GM12875 (cell line): ENCODE measurements at regions not wholly inside any gene's neighbourhood (a gene's known extent, or its start where the extent isn't known, plus 50 kb on each side); places are given as distances from the start of the nearest gene placed in this dataset.
"Not testable (repeated sequence)": the region's sequence is repeated elsewhere in the genome, so short reads cannot be mapped to it uniquely, and the experiment has no call there.

Source experiments
- H3K4me3 ChIP-seq: one replicate; pipeline ENCODE4 v1.5.1; 2011; ENCODE audit warnings: low read depth, low read length, control low read depth
- TF ChIP-seq, protein P1 (sequence below): IDR thresholded peaks from 2 replicates; pipeline ENCODE4 v1.5.1; 2011; ENCODE audit warnings: low read depth, mild to moderate bottlenecking, control low read depth, inconsistent platforms, low read length, moderate library complexity, borderline replicate concordance; ENCODE audit not compliant: insufficient read depth

DNA sequence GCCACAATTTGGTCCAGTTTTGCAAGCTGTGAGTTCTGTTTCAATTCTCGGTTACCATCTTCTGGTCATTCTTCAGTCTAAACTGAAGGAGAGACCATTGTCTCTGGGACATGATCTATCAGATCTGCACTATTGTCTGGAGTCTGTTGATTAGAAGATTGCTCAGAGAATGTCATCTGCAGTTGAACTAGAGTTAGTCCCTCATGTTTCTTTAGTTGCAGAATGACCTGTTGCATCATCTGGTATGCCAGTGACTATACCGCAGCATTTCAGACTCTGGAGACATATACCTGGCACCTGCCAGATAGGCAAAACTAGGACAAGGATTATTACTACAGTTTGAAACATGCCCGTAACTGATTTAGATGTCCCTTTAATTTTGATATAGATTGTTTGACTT is 194.8 kb downstream of the LRRC70 start:
- TF ChIP-seq, protein P1, sequence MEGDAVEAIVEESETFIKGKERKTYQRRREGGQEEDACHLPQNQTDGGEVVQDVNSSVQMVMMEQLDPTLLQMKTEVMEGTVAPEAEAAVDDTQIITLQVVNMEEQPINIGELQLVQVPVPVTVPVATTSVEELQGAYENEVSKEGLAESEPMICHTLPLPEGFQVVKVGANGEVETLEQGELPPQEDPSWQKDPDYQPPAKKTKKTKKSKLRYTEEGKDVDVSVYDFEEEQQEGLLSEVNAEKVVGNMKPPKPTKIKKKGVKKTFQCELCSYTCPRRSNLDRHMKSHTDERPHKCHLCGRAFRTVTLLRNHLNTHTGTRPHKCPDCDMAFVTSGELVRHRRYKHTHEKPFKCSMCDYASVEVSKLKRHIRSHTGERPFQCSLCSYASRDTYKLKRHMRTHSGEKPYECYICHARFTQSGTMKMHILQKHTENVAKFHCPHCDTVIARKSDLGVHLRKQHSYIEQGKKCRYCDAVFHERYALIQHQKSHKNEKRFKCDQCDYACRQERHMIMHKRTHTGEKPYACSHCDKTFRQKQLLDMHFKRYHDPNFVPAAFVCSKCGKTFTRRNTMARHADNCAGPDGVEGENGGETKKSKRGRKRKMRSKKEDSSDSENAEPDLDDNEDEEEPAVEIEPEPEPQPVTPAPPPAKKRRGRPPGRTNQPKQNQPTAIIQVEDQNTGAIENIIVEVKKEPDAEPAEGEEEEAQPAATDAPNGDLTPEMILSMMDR: no peak
- no peak overlapping the region for H3K4me3 ChIP-seq

DNA sequence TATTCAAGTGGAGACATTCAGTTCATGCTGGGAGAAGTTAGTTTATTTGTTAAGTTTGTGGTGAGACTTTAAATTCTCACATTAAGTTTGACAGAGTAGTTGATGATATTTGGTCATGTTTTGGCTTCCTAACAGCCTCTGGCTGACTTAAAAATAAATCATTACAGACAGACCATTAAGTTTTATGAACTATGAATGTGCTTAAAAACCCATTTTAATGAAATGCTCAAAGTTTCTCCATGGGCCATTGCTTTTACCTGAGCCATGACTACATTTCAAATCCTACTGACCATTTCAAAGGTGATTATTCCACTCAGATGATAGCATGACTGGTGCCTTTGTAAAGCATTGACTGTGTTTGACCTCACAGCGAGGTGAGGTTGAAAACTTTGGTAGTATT is 192.7 kb downstream of the LRRC70 start:
- no peak overlapping the region for H3K4me3 ChIP-seq
- TF ChIP-seq, protein P1: no peak

DNA sequence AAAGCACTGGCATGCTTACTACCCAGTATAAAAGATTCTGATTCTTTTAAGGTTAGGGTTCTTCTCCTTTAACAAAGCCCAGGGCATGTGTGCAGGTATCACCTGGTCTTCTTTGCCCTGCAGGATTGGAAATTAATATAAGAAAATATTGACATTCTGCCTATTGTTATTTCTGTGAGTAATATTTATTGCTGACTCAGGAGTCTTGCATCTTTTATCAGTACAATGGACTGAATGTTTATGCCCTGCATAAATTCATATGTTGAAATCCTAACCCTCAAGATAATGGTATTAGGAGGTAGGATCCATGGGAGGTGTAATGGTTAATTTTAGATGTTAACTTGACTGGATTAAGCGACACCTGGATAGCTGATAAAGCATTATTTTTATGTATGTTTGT is 189.0 kb downstream of the LRRC70 start:
- TF ChIP-seq, protein P1: no peak

DNA sequence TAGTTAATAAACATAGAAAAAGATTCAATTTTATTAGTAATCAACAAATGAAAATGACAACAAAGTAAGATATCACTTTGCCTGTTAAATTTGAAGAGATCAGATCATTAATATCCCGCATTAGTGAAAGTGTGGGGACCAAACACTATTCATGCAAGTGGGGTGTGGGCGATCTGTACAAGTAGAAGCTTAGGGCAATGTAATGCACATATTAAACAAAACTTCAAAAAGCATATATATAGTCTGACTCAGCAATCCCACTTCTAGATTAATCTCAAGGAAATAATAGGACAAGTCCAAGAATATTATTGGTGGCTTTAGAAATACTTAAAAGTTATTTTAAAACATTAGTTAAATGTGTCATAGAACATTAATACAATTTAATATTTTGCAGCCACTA is 188.5 kb downstream of the LRRC70 start:
- no peak overlapping the region for H3K4me3 ChIP-seq
- TF ChIP-seq, protein P1: no peak

More for the DNA sequence above, 189.0 kb downstream of the LRRC70 start:
- no peak overlapping the region for H3K4me3 ChIP-seq

DNA sequence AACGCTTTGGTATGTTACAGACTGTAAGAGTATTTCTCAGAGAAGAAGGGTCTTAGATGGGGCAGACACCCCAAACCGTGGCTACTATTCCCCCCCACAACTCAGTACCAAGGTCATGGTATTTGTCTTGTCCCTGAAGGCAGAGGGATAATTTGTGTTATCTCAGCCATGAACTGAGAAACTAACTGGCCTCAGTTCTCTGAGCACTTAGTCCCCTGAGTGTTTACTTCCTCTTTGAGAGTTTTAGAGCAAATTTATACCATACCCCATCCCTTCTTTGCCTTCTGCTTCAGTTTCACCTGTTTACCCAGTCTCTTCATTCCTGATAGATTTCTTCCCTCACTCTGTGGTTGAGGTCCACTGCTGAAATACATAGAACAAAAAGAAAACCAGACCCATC is 183.9 kb downstream of the LRRC70 start:
- H3K4me3 ChIP-seq: no peak overlapping the region
- TF ChIP-seq, protein P1: no peak

DNA sequence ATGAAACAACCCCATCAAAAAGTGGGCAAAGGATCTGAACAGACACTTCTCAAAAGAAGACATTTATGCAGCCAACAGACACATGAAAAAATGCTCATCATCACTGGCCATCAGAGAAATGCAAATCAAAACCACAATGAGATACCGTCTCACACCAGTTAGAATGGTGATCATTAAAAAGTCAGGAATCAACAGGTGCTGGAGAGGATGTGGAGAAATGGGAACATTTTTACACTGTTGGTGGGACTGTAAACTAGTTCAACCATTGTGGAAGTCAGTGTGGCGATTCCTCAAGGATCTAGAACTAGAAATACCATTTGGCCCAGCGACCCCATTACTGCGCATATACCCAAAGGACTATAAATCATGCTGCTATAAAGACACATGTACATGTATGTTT is 179.1 kb downstream of the LRRC70 start:
- H3K4me3 ChIP-seq: not testable (repeated sequence)

DNA sequence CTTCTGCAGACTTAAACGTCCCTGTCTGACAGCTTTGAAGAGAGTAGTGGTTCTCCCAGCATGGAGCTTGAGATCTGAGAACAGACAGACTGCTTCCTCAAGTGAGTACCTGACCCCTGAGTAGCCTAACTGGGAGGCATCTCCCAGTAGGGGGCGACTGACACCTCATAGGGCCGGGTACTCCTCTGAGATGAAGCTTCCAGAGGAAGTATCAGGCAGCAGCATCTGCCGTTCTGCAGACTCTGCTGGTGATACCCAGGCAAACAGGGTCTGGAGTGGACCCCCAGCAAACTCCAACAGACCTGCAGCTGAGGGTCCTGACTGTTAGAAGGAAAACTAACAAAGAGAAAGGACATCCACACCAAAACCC is 174.4 kb downstream of the LRRC70 start:
- H3K4me3 ChIP-seq: not testable (repeated sequence)
- TF ChIP-seq, protein P1: 0 out of 2 replicates have a peak, but pooled peaks have one; percentile 6

DNA sequence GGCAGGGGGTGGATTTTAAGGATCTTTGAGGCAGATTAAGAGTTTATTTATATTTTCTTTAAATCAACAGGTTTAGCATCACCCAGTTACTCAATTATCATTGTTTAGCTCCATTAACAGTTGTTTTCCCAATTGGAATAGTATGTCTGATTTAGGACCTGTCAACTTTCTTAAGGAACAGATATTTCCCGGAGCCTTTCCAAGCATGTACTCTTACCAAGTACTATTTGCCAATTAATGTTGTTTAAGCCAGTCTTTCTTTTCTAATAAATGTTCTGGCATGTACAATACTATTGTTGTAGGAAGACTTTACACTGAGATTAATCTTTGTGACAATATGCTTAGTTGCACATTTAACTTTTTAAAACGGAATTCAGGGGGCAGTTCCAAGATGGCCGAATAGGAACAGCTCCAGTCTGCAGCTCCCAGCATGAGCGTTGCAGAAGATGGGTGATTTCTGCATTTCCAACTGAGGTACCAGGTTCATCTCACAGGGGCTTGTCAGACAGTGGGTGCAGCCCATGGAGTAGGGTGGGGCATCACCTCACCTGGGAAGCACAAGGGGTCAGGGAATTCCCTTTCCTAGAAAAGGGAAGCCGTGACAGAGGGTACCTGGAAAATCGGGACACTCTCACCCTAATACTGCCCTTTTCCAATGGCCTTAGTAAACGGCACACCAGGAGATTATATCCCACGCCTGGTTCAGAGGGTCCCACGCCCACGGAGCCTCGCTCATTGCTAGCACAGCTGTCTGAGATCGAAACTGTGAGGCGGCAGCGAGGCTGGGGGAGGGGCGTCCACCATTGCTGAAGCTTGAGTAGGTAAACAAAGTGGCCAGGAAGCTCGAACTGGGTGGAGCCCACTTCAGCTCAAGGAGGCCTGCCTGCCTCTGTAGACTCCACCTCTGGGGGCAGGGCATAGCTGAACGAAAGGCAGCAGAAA is 173.7 kb downstream of the LRRC70 start:
- not testable (repeated sequence) for H3K4me3 ChIP-seq
